HG02840 (cell line): ENCODE measurements at regions not wholly inside any gene's neighbourhood (a gene's known extent, or its start where the extent isn't known, plus 50 kb on each side); places are given as distances from the start of the nearest gene placed in this dataset.
"Not testable (repeated sequence)": the region's sequence is repeated elsewhere in the genome, so short reads cannot be mapped to it uniquely, and the experiment has no call there.

Source experiments
- ATAC-seq: cut with Tn5 transposase; IDR thresholded peaks from one replicate; pipeline ENCODE4 v1.9.1; 2021; ENCODE audit warnings: mild to moderate bottlenecking, moderate library complexity, moderate number of reproducible peaks; ENCODE audit not compliant: unreplicated experiment, low FRiP score

- ATAC-seq = no peak
Observed at GRCh38 chrX:131595120-131595519, 51.2 kb downstream of the OR13H1 start.

DNA sequence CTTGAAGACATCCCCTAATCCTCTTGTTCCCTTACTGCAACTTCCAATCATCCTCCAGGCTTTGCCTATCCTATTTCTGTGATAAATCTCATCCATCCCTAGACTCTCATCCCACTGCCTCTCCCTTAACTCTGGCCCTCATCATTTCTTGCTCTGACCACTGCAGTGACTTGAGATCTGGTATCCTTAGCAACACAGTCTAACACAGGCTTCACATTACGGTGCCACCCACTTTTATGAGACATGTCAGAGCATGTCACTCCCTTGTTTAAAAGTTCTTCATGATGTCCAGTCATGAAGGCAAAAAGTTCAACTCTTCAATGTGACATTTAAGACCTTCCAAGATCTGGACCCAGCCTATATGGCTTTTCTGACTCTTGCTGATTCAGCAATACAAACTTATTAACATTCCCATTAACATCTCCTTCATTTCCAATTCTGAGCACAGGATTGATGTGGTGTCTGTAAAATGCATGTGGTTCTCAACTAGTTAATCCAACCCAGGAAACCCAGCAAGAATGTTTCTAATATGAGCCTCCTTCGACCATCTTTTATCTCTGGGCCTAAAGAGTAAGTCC lies 64.0 kb downstream of the OR13H1 start:
- ATAC-seq = no peak

DNA sequence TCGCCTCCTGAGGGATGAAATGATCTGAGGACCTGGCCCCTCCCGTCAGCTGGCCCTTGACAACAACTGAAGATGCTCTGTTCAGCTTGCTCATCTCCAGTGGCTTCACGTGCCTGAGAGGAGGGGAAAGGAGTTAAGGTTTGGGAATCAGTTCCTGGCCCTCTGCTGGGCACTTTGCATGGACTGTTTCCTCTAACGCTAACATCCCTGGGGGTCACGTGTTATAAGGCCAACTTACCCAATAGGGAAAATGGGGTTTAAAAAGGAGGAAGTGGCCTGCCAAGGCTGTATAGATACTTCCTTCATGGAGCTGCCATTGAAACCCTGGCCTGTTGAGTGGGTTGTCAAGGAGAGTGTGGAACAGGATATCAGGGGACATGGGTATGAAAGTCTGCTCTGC lies 65.6 kb downstream of the OR13H1 start:
- no peak for ATAC-seq

DNA sequence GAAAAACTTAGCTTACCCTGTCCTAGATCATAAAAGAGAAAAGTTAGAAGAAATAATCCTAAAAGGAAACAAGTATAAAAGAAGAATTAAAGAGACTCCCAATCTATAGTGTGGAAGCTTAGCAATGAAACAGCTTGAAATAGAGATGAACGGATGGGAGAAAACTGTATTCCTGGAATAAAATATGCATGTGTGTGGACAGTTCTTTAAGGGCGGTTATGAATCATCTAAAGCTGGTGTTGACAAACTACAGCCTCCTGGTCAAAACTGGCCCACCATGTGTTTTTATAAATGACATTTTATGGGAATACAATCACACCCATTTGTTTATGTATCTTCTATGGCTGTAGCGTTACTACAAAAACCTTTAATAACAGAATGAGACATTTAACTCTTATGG lies 69.4 kb downstream of the OR13H1 start:
- ATAC-seq = no peak

GRCh38 chrX:131614241-131614640 lies 70.4 kb downstream of the OR13H1 start:
- ATAC-seq = no peak

- ATAC-seq = no peak
Observed at GRCh38 chrX:131617182-131617581, 73.3 kb downstream of the OR13H1 start.

DNA sequence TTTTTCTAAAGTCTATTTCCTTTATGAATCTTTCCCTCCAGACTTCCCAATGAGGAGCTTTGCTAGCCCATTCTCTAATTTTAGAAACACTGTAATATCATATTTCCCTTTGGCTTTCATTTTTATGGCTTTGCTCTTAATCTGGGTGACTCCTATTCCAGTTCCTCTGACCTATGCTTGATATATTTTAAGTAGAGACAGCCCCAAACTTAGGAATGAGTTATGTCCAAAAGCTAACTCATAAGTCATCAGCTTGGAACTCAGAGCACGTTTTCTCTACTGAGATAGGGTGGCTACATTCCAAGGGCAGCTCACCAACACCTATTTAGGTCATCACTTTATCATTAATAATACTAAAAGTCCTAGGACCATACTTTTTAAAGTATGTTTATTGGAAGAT lies 77.8 kb downstream of the OR13H1 start:
- ATAC-seq = no peak

DNA sequence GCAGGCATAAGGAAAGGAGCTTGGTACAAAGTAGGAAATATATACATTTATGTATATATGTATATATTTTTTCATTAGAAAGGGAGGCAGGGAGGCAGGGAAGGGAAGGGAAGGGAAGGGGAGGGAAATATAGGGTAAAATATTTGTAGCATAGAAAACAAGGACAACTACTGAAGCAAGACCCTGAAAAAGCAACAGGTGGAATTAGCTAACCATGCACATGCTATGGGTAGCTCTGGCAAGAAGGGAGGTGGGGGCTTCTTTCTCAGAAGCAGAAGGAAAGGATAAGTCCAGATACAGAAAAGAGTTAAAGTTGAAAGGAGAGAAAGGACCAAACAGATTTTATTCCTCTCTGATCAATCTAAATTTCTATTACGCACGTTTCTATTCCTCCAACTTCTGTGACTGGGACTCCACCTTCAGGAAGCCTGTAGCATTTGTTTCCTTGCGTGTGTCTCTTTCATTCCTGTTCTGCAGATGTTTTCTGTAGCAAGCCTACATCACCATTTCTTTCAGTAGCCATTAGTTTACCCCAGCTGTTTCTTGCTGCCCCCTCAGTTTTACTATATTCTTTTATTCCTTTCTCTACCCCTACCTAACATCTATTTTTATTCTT lies 82.9 kb downstream of the OR13H1 start:
- ATAC-seq = no peak

DNA sequence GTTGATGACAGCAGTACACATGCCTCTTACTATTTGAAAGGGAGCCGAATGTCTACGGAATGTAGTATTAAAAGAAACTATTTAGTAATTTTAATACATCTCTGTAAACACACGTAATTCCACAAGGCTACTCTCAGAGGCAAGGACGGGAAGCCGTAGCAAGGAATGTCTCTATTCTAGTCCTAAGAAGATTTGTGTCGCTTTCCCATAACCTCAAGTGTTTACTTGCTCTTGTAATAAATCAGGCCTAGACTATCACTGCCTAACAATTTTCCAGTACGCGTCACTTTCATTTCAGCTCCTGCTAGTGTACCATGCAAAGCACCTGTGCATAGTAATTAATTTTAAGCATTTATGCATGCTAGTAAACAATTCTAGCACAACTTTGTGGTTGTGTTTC lies 86.7 kb downstream of the OR13H1 start:
- no peak for ATAC-seq

DNA sequence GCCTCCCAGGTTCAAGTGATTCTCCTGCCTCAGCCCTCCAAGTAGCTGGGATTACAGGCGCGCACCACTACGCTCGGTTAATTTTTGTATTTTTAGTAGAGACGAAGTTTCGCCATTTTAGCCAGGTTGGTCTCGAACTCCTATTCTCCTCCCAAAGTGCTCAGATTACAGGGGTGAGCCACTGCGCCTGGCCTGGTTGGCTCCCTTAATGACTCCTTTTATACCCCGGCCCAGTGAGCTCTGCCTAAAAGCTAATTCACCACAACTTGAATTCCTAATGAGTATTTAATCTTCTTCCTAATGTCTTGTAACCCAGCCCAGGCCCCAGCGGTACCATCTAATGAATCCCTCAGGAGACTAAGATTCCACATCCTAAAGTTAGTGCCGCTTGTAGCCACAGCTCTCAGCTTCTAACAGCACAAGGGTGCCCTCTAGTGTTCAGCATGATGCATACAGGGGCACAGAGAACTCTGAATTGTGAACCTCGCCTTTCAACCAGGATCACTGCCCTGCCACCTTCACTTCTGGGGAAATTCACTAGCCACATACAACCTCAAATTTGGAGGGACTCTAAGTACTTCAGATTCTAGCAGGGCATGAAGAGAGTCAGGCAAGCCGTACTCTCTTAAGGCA lies 89.5 kb downstream of the OR13H1 start:
- ATAC-seq = no peak

DNA sequence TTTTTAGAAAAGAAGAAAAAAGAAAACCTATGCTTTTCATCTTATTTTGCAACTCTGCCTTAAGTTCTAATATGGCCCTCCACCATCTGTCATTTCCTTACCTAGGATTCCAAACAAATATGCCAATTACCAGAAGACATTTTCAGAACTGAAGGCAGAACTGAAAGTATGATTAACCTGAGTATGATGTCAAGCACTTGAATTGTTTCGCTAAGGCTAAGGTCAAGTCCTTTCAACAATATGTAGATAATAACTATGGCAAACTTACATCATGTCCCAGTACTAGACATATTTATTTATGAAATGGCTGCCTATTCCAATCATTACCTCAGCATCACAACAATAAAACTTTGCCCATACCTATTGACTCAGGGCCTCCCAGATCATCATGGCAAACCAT lies 91.0 kb downstream of the OR13H1 start:
- no peak for ATAC-seq

DNA sequence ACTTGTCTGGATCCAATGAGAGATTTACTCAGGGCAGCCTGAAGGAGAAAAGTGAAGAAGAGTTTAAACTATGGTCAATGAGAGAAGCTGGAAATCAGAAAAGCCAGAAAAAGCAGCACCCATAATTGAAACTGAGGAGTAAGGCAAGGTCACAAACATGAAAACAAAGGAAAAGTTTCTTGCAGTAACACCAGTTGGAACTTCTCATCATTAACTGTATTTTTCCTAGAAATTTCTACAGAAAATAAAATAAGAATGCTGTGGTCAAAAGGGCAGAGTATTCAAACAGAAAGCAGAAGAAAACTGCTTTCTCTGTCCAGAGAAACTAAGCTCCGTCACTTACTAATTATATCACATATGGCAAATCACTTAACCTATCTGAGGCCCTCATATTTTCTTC lies 102.2 kb downstream of the OR13H1 start:
- ATAC-seq = no peak

GRCh38 chrX:131649741-131650140 lies 105.9 kb downstream of the OR13H1 start:
- no peak for ATAC-seq

DNA sequence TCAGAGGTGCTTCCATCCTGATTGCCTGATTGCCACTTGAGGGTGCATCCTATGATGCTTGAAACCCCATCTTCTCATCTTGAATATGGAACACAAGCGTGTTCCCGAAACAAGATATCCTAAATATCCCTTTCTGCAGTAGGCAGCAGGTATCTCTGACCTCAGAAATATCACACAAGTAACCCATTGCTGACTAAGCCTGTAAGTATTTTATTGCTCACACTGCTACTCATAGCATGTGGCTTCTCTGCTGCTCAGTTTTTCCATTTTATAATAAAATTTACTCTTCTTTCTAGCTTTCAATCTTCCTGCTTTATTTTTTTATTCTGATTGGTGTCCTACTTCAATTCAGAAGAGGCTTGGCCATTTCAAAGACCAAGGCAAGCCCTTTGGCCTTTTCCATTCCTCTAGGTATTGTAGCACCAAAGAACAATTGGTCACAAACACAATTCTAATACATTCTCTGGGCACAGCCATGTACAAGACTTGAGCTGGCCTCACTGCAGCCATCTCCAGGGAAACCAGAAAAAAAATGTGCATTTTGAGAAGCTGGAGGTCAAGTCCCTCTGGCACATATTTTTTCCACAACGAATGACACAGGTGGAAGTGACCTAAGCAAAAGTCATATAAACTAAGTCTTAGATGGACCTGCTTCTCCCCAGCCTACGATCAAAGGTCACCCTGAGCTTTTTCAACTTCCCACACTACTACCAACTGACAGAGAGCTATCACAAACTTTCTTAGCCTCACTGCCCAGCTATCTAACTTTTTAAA lies 107.0 kb downstream of the OR13H1 start:
- no peak for ATAC-seq

- not testable (repeated sequence) for ATAC-seq
Observed at GRCh38 chrX:131663726-131664125, 119.9 kb downstream of the OR13H1 start.

GRCh38 chrX:131671735-131672134 lies 127.9 kb downstream of the OR13H1 start:
- no peak for ATAC-seq

DNA sequence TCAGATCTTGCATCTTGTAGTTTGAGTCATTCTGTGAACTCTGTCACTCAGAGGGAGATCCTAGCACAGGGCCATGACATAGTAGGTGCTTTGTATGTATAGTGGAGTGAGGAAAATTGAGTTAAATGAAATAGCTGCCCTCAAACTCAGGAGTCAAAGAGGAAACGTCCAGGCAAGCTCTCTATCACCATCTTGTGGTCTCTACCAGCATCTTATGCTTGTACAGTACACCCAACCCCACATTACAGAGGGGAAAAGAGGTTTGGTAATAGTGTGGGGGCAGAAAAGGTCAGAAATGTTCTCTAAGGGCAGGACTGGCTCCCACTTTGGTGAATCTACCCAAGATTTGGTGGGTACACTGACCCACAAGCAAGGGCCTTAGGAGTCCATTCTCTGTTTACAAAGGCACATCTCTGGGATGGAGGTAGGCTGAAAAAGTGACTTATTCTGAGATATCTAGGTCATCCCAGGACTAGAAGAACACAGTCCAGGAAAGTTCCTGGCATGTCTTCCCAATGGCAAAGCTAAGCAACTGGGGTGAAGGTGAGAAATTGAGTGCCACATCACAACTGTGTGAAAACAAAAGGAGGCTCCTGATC lies 131.8 kb downstream of the OR13H1 start:
- no peak for ATAC-seq

DNA sequence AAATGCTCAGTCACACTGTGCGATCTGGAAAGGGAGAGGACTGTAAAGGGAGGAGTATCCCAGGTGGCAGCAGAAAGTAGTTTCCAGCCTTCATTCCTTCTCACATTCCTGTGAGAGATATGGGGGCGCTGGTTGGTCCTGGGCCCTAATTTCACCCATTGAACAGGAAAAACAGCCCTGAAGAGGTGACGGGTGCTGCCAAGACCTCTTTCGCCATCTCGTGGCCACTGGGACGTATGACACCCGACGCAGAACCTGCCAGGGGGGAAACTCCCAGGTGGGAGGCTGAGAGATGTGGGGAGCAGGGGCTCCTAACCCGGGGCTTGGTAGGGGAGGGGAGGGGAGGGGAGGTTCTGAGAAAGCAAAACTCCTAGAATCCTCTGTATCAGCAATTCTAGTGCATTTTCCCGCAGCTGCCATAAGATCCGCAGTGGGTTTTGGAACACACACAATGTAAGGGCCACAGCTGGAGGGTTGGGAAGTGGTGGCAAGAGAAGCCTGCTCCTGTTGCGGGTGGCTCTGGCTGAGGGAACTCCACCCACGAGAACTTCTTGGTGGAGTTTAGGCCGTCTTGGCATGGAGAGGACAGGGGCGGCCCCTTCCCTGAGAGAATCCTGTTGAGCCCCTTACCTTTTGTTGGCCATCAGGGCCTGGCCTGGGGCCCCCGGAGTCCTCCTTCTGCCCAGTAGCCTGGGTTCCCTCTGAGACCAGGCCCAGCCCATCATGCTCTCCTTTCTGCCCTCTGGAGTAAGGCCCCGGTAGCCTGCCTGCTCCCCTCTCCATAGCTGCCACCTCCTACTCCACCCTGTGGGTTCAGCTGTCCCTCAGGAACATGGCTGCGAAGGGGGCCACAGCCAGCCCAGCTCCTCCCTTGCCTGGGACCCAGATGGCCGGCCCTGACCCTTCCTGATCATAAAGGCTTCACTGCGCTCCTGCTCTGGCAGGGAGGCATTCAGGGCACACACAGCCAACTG lies 134.1 kb downstream of the OR13H1 start:
- ATAC-seq = peak; percentile 58

DNA sequence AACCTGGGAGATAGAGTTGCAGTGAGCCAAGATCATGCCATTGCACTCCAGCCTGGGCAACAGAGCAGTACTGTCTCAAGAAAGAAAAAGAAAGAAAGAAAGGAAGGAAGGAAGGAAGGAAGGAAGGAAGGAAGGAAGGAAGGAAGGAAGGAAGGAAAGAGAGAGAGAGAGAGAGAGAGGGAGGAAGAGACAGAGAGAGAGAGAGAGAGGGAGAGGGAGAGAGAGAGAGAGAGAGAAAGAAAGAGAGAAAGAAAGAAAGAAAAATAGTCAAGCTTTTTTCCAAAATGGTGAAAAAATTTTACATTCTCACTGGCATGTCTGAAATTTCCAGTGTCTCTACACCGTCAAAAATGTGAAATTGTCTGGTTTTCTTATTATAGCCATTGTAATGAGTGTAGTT lies 138.9 kb downstream of the OR13H1 start:
- not testable (repeated sequence) for ATAC-seq

DNA sequence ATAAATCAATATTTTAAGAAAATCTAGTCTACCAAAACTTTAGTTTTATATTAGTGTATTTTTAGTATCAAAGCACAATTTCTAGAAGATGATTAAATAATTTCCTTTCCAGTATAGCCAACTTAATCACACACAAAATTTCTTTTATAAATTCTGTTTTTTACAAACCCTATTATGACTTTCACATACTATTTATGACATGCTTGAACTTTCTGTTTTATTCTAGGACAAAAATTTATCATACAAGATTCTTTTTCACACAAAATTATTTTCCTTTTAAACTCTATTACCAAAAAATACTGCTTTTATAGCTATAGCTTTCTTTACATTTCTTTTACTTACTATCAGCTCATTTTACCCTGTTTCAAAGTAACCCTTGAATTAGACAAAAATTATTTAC lies 149.5 kb downstream of the OR13H1 start:
- ATAC-seq = no peak
